ENCODE measurements at regions not wholly inside any gene's neighbourhood (a gene's known extent, or its start where the extent isn't known, plus 50 kb on each side); places are given as distances from the start of the nearest gene placed in this dataset.

DNA sequence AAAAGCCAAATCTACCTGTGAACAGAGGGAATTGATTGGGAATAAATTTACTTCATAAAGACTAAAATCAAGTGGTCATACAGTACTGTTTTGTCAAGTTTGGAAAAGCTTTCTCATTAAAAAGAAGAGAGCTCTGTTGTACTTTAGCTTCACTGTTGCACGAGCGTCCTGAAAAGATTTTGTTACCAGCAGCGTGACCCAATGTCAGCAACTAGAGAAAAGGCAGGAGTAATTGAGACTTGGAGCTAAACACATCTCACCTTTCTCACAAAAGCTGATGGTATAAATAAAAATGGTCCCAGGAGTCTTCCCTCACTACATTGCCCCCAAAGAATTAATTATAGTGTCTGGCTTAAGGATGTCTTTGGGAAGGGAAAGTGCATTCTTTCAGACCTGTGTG, 613.7 kb downstream of the OLFM4 start:
- TF ChIP-seq, protein P1, sequence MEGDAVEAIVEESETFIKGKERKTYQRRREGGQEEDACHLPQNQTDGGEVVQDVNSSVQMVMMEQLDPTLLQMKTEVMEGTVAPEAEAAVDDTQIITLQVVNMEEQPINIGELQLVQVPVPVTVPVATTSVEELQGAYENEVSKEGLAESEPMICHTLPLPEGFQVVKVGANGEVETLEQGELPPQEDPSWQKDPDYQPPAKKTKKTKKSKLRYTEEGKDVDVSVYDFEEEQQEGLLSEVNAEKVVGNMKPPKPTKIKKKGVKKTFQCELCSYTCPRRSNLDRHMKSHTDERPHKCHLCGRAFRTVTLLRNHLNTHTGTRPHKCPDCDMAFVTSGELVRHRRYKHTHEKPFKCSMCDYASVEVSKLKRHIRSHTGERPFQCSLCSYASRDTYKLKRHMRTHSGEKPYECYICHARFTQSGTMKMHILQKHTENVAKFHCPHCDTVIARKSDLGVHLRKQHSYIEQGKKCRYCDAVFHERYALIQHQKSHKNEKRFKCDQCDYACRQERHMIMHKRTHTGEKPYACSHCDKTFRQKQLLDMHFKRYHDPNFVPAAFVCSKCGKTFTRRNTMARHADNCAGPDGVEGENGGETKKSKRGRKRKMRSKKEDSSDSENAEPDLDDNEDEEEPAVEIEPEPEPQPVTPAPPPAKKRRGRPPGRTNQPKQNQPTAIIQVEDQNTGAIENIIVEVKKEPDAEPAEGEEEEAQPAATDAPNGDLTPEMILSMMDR (IDR thresholded peaks at IDR 0.05; ENCODE audit: low read depth, low read length, poor library complexity, severe bottlenecking), result no peak
- no peak for TF ChIP-seq EZH2phosphoT487 (IDR thresholded peaks at IDR 0.05; ENCODE audit: borderline replicate concordance, low read length)
